ENCODE measurements at regions not wholly inside any gene's neighbourhood (a gene's known extent, or its start where the extent isn't known, plus 50 kb on each side); places are given as distances from the start of the nearest gene placed in this dataset.

DNA sequence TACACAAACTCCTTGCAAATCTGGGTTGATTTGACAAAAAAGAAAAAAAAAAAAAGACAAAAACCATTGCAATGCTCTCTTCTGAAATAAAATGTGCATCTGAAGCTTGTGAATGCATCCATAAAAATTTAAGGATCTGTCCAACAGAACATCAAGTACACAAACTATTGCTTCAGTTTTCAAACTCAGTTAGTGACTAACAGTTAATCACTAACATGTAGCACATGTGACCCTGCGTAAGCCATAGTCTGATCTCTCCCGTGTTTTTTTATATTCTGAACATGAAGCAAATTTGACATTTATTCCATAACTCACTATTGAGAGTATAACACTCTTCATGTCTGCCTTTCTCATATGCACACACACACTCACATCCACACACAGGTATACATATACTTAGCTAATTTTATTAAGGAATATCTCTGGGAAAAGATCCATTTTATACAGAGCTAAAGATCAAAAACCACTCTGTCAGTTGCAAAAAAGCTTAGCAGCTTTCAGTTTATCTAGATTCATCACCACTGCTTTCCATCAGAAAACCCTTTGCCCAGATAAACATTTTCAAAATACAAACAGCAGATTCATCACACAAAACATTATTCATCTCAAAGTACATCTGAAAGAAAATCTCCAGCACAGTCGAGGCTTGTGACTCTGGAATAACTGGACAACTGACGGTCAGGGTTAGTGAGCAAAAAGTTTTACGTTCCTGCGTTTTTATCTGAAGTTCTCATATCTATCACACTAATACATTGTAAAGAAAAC lies 1000.4 kb upstream of the ACVR2A start:
- TF ChIP-seq, protein P1, sequence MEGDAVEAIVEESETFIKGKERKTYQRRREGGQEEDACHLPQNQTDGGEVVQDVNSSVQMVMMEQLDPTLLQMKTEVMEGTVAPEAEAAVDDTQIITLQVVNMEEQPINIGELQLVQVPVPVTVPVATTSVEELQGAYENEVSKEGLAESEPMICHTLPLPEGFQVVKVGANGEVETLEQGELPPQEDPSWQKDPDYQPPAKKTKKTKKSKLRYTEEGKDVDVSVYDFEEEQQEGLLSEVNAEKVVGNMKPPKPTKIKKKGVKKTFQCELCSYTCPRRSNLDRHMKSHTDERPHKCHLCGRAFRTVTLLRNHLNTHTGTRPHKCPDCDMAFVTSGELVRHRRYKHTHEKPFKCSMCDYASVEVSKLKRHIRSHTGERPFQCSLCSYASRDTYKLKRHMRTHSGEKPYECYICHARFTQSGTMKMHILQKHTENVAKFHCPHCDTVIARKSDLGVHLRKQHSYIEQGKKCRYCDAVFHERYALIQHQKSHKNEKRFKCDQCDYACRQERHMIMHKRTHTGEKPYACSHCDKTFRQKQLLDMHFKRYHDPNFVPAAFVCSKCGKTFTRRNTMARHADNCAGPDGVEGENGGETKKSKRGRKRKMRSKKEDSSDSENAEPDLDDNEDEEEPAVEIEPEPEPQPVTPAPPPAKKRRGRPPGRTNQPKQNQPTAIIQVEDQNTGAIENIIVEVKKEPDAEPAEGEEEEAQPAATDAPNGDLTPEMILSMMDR (IDR thresholded peaks at IDR 0.05; ENCODE audit: control insufficient read depth, extremely low read depth, insufficient read depth), result no peak
- no peak overlapping the region for H3K4me3 ChIP-seq (ENCODE audit: low read depth, low read length)

DNA sequence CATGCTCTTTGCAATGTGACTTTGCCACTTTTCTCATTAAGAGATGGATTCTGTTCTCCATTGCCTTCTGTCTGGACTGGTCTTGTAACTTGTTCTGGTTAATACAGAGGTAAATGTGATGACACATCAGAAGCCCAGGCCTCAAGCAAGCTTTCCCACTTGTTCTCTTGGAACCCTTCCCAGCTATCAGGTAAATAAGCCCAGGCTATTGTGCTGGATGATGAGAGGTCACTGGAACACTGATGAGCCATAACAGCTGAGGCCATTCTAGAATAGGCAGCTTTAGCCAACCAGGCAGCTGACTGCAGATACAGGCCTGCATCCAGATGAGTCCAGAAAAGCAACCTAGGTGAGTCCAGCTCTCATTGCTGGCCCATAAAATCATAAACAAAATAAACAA lies 1007.0 kb upstream of the ACVR2A start:
- TF ChIP-seq, protein P1 (IDR thresholded peaks at IDR 0.05; ENCODE audit: control insufficient read depth, extremely low read depth, insufficient read depth), result no peak
- no peak overlapping the region for H3K4me3 ChIP-seq (ENCODE audit: low read depth, low read length)
- peak; percentile 65 for DNase-seq (ENCODE audit: low read depth)

More for the DNA sequence above, 1000.4 kb upstream of the ACVR2A start:
- DNase-seq (ENCODE audit: low read depth), result no peak

DNA sequence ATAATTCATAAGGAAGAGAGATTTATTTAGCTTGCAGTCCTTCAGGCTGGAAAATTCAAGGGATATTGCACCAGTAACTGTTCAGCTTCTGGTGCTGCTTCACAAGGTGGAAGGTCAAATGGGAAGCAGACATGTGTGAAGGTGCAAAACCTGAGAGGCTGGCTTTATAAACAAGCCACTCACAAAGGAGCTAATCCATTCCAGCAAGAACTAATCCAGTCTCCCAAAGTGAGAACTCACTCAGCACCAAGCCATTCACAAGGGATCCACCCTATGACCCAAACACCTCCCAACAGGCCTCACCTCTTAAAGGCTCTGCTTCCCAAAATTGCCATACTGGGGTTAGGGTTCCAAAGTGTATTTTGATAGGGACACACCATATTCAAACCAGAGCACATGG lies 1018.4 kb upstream of the ACVR2A start:
- TF ChIP-seq, protein P1 (IDR thresholded peaks at IDR 0.05; ENCODE audit: control insufficient read depth, extremely low read depth, insufficient read depth), result no peak
- no peak for DNase-seq (ENCODE audit: low read depth)
- no peak overlapping the region for H3K4me3 ChIP-seq (ENCODE audit: low read depth, low read length)

DNA sequence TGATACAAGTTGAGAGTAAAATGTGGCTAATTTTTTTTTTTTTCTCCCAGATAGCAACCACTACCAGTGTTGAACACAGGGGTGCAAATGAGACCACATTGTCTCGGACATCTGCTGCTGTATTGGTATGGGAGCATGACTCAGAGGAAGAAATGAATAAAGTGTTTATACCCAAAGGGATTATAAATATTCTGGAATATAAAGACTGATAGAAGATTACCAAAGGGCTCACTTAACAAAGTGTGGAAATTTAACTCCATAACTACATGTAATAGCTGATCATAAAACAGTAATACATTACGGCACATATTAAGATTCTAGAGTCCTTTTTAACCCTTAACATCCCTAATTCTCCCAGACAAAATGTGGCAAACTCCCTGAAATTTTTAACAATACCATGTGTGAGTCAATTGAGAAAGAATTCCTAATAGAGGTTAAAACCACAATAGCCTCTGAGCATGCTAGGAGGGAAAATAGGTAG lies 1023.0 kb upstream of the ACVR2A start:
- TF ChIP-seq, protein P1 (IDR thresholded peaks at IDR 0.05; ENCODE audit: control insufficient read depth, extremely low read depth, insufficient read depth), result no peak
- no peak for DNase-seq (ENCODE audit: low read depth)
- no peak overlapping the region for H3K4me3 ChIP-seq (ENCODE audit: low read depth, low read length)

DNA sequence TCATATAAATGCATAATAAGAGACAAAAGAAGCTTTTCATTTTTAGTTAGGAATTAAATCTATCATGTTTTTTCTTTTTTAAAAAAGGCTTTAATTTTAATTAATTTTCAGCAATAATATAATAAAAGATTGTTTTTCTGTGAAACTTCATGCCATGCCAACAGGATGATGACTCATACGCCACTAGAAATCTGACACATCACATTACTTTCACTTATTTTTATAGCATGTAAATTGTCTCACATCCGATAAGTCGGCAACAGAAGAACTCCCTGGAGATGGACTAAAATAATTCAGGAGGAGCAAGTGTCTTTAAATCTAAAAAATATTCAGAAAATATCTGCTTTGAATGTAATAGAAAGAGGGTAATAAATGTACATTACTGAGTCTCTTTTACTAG lies 1024.2 kb upstream of the ACVR2A start:
- no peak overlapping the region for H3K4me3 ChIP-seq (ENCODE audit: low read depth, low read length)

DNA sequence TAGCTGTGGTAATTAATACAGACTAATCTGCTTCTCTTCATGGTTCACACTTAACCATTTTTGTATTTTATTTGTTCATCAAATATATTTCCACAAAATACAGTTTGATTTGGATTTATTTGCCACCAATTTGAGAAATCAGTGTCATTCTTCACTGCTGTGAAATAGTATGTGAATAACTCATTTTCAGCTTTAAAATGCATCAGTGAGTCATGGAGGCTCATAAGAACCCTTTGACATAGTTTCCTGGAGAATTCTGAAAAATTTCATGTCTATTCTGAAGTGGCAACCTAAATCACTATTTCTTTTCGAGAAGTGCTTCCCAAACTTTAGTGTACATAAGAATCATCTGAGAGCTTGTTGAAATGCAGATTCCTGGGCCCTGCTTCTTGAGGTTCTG lies 1026.7 kb upstream of the ACVR2A start:
- H3K4me3 ChIP-seq (ENCODE audit: low read depth, low read length), result no peak overlapping the region
- TF ChIP-seq, protein P1 (IDR thresholded peaks at IDR 0.05; ENCODE audit: control insufficient read depth, extremely low read depth, insufficient read depth), result no peak
- no peak for DNase-seq (ENCODE audit: low read depth)

More for the DNA sequence above, 1024.2 kb upstream of the ACVR2A start:
- TF ChIP-seq, protein P1 (IDR thresholded peaks at IDR 0.05; ENCODE audit: control insufficient read depth, extremely low read depth, insufficient read depth), result no peak
- DNase-seq (ENCODE audit: low read depth), result no peak

DNA sequence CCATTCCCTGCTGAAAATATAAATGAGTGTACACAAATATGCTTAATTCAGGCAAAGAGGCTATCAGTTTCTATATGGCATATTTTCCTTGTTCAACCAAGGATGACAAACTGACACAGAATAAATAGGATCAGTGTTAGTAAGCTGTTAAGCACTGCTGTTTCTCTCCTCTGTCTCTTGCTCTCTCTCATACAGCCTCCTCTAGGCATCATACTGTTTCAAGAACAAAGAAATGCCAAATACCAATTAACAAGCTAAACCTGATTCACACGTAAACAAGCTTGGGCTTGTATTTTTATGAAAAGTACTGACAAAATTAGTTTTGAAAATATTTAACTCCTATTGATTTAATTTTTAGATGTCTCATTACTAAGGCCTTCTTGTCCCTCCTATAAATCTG lies 1027.2 kb upstream of the ACVR2A start:
- TF ChIP-seq, protein P1 (IDR thresholded peaks at IDR 0.05; ENCODE audit: control insufficient read depth, extremely low read depth, insufficient read depth), result no peak
- DNase-seq (ENCODE audit: low read depth), result no peak
- no peak overlapping the region for H3K4me3 ChIP-seq (ENCODE audit: low read depth, low read length)
